GM12864 (cell line): ENCODE measurements at regions not wholly inside any gene's neighbourhood (a gene's known extent, or its start where the extent isn't known, plus 50 kb on each side); places are given as distances from the start of the nearest gene placed in this dataset.

Experiments
- DNase-seq: peaks from one replicate; pipeline ENCODE4 v3.0.0-alpha.2; 2011; ENCODE audit warnings: low read depth
- H3K4me3 ChIP-seq: 2 replicates; pipeline ENCODE4 v1.5.1; 2011; ENCODE audit warnings: mild to moderate bottlenecking, low read depth, low read length, control low read depth
- CTCF ChIP-seq: IDR thresholded peaks from 2 replicates; pipeline ENCODE4 v1.5.1; 2011; ENCODE audit warnings: low read depth, mild to moderate bottlenecking, moderate library complexity, low read length, control low read depth, inconsistent platforms; ENCODE audit errors: missing control alignments

GRCh38 chr11:116427337-116427902 lies 345.4 kb downstream of the BUD13 start:
- DNase-seq: no peak
- no peak overlapping the region for H3K4me3 ChIP-seq
- TF ChIP-seq CTCF: no peak

DNA sequence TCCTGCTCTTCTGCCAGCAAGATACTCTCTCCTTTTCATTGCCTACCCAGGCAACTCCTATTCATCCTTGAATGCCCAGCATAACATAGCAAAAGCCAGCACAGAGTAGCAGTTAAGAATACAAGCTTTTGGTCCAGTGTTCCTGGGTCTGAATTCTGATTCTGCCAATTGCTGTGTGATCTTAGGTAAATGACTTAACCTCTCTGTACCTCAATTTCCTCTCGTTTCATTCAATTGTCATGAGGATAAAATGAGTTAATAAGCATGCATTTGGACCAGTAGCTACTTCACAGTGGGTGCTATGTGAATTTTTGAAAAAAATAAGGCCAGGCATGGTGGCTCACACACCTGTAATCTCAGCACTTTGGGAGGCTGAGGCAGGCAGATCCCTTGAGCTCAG lies 346.0 kb downstream of the BUD13 start:
- H3K4me3 ChIP-seq: no peak overlapping the region
- DNase-seq: no peak
- TF ChIP-seq CTCF: no peak

DNA sequence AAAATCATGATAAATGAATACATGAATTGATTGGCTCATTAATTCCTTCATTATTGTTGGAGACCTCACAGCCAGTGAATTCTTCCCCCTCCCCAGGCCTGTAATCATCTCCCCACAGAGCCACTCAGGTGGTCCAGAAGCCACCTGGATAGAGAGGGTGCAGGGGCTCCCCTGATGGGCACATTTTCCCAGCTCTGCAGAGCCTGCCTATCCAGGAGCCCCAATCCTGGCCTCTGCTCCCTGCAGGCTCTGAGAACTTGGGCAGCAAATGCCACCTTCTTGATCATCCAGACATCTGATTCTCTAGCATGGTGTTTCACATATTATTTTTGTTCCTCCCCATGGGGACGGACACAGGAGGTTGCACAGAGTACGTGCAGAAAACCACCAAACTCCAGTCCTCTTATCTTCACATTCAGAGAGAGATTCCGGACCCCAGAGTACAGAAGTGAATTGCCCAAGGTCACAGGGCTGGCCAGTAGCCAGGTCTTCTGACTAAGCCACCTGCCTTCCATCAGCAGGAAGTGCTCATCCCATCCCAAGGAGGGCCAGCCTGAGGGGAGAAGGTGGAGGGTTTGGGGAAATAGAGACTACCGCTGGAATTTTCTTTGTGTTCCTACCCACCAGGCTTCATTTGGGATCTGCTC lies 348.0 kb downstream of the BUD13 start:
- no peak for TF ChIP-seq CTCF
- no peak for DNase-seq

DNA sequence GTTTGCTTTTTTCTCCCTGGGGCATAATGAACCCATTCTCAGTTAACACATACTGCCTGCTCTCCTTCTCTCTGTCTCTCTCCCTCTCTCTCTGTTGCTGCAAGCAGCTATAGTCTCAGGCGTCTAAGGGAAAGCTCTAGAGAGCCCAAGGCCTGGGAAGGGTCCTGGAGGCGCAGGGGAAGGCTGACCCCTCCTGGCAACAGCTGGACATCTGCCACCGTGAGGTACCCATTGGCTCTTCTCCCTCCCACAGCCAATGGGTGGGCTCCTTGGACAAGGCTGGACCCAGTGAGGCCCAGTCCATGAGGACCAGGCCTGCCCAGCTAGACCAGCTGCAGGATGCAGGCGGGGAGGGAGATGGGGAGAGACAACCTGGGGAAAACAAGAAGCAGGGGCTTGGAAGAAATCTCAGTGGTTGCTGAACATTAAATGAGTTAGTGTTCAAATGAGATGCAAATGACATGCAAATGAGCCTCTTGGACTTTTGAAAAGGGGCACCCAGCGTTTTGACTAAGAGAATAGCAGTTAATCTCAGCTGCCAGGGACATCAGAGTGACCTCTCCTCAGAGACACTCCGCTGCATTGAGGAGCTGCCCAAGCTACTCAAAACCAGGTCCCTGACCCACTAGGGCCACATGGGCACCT lies 349.7 kb downstream of the BUD13 start:
- H3K4me3 ChIP-seq: no peak overlapping the region
- no peak for DNase-seq
- no peak for TF ChIP-seq CTCF

More for the DNA sequence above, 348.0 kb downstream of the BUD13 start:
- H3K4me3 ChIP-seq: no peak overlapping the region

GRCh38 chr11:116422556-116422955 lies 350.2 kb downstream of the BUD13 start:
- TF ChIP-seq CTCF: no peak
- no peak for DNase-seq

DNA sequence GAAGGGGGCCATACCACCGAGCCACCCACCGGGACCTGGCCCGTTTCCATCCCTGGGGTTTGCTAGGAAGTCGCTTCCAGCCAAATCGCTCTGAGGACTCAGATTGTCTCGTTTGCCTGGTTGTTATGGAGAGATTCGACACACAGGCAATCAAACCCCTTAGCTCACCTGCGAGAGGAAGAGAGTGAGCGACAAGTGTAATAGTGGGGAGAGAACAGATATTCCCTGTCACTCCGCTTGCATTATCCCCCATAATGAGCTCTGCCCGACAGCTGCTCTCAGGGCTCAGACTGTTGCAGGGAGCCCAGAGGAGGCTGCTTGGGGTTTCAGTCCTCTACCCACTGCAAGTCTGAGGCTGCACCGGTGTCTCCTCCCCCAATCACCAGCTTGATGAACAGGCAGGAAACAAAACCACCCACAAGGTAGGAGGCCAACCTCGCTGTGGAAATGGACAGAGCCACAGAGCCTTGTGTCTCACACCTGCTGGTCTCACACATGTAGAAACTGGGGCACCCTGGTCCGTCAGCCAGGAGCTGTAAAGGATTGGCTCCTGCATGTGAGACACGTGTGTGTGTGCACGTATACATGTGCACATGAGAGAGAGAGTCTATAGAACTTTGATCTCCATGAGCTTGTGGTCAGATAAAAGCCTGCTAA lies 351.1 kb downstream of the BUD13 start:
- H3K4me3 ChIP-seq: no peak overlapping the region
- no peak for TF ChIP-seq CTCF
- no peak for DNase-seq

More at GRCh38 chr11:116422556-116422955, 350.2 kb downstream of the BUD13 start:
- no peak overlapping the region for H3K4me3 ChIP-seq
